ENCODE measurements at regions not wholly inside any gene's neighbourhood (a gene's known extent, or its start where the extent isn't known, plus 50 kb on each side); places are given as distances from the start of the nearest gene placed in this dataset.

DNA sequence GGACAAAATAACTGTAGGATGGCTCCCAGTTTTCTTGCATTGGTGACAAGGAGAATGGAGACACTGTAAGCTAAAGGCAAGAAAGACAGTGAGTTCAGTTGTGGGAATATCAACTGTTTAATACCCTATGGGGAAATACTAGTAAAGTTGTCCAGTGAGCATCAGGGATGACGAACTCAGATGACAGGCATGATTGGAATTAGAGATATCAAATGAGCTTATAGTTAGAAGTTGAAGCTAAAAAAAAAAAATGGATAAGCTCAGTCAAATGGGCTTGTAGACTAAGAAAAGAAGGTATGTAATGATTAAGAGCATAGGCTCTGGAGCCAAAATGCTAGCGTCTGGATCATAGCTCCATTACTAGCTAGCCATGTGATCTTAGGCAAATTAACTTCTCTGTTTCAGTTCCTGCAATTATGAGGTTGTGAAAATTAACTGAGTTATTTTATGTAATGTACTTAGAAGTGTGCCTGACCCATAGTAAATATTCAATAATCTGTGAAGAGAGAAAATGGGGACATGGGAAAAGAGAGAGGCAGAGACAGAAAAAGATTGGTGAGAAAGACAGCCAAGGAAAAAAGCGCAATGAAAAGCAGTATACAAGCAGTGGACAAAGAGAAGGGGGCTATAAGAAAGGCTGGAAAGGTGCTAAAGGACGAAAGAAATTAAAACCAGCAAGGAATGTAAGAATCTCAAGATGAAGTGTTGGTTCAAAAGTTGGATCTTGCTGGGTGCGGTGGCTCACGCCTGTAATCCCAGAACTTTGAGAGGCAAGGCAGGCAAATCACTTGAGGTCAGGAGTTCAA lies 95.7 kb upstream of the SLC39A10 start:
- Mint-ChIP-seq H3K4me1 (no peaks in the 10 kb centered on the region), H3K36me3 (ENCODE audit: low read depth) (no peaks in the 10 kb centered on the region), H3K4me3 (no peak overlapping the region), H3K27me3 (ENCODE audit: low read depth, poor library complexity) (no peaks in the 10 kb centered on the region), H3K27ac (no peak overlapping the region), H3K9me3 (no peaks in the 10 kb centered on the region)
- TF ChIP-seq, protein P1, sequence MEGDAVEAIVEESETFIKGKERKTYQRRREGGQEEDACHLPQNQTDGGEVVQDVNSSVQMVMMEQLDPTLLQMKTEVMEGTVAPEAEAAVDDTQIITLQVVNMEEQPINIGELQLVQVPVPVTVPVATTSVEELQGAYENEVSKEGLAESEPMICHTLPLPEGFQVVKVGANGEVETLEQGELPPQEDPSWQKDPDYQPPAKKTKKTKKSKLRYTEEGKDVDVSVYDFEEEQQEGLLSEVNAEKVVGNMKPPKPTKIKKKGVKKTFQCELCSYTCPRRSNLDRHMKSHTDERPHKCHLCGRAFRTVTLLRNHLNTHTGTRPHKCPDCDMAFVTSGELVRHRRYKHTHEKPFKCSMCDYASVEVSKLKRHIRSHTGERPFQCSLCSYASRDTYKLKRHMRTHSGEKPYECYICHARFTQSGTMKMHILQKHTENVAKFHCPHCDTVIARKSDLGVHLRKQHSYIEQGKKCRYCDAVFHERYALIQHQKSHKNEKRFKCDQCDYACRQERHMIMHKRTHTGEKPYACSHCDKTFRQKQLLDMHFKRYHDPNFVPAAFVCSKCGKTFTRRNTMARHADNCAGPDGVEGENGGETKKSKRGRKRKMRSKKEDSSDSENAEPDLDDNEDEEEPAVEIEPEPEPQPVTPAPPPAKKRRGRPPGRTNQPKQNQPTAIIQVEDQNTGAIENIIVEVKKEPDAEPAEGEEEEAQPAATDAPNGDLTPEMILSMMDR (IDR thresholded peaks at IDR 0.05) = no peak
- no peak for DNase-seq

DNA sequence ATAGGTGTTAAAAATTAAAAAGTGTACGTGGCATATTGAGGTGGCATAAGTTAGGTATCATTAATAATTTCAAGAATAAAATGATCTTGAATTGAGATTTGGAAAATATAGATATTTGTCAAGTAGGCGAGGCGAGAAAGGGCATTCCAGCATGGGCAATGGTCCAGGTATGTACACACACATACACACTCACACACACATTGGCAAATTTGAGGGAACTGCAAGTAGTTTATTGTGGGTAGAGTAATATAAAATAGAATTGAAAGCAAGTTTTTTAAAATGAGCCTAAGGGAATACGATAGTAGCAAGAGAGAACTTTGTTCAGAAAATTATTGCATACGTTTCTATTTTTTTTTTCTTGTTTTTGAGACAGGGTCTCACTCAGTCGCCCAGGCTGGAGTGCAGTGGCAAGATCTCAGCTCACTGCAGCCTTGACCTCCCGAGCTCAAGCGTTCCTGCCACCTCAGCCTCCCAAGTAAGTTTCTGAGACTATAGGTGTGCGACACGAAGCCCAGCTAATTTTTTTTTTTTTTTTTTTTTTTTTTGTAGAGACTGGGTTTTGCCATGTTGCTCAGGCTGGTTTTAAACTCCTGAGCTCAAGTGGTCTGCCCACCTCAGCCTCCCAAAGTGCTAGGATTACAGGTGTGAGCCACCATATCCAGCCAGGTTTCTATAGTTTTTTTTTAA lies 96.7 kb upstream of the SLC39A10 start:
- H3K4me1 Mint-ChIP-seq = no peaks in the 10 kb centered on the region
- H3K36me3 Mint-ChIP-seq (ENCODE audit: low read depth) = no peaks in the 10 kb centered on the region
- DNase-seq = no peak
- H3K27me3 Mint-ChIP-seq (ENCODE audit: low read depth, poor library complexity) = no peaks in the 10 kb centered on the region
- H3K9me3 Mint-ChIP-seq = no peaks in the 10 kb centered on the region
- TF ChIP-seq, protein P1 (IDR thresholded peaks at IDR 0.05) = no peak
- no peak overlapping the region for H3K27ac Mint-ChIP-seq
- H3K4me3 Mint-ChIP-seq = no peak overlapping the region

DNA sequence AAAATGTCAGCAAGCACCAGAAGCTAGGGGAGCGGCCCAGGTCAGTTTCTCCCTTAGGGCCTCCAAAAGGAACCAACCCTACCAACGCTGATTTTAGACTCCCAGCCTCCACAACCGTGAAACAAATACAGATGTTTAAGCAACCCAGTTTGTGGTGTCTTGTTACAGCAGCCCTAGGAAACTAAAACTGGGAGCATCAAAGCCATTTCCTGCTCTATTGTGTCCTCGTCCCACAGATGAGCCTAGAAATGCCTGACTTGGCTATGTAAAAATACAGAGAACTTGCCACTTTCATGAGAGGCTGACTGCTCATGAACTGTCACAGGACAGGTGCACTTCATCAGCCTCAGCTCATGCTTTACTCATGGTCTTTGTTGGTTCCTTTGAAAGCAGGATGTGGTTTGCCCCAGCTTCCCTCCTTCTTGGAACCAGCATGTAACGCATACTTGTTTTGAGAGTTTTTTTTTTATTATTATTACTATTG lies 97.6 kb upstream of the SLC39A10 start:
- no peak for DNase-seq
- Mint-ChIP-seq H3K4me1 (no peaks in the 10 kb centered on the region), H3K9me3 (no peaks in the 10 kb centered on the region), H3K27me3 (ENCODE audit: low read depth, poor library complexity) (no peaks in the 10 kb centered on the region), H3K4me3 (no peak overlapping the region), H3K36me3 (ENCODE audit: low read depth) (no peaks in the 10 kb centered on the region), H3K27ac (no peak overlapping the region)
- TF ChIP-seq, protein P1 (IDR thresholded peaks at IDR 0.05) = no peak

DNA sequence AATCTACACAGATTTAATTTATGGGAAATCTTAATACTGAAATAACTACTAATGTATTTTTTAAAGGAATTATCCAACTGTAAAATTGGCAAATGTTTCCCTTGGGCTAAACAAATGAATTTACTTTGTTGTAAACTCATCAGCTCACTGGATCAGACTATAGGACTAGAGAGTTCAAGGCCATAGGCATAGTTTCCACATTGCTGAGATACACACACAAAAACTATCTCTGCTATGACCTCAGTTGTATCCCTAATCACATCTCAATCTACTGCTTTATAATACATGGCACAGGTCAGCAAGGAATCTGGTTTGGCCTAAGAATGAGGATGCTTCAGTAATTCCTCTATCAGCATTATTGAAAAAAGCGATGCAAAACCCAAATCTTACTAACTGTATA lies 101.1 kb upstream of the SLC39A10 start:
- Mint-ChIP-seq H3K27ac (no peak overlapping the region), H3K4me3 (no peak overlapping the region), H3K27me3 (ENCODE audit: low read depth, poor library complexity) (no peaks in the 10 kb centered on the region), H3K4me1 (no peaks in the 10 kb centered on the region), H3K9me3 (no peaks in the 10 kb centered on the region), H3K36me3 (ENCODE audit: low read depth) (no peaks in the 10 kb centered on the region)
- TF ChIP-seq, protein P1 (IDR thresholded peaks at IDR 0.05) = no peak
- DNase-seq = no peak

- TF ChIP-seq, protein P1 (IDR thresholded peaks at IDR 0.05) = no peak
- Mint-ChIP-seq H3K4me3 (no peak overlapping the region), H3K27me3 (ENCODE audit: low read depth, poor library complexity) (no peaks in the 10 kb centered on the region), H3K27ac (no peak overlapping the region), H3K9me3 (peaks cover 14% of the 10 kb centered on the region), H3K4me1 (no peaks in the 10 kb centered on the region), H3K36me3 (ENCODE audit: low read depth) (no peaks in the 10 kb centered on the region)
- no peak for DNase-seq
These were observed 104.4 kb upstream of the SLC39A10 start for GRCh38 chr2:195552581-195552980.
